ENCODE measurements at regions not wholly inside any gene's neighbourhood (a gene's known extent, or its start where the extent isn't known, plus 50 kb on each side); places are given as distances from the start of the nearest gene placed in this dataset.

DNA sequence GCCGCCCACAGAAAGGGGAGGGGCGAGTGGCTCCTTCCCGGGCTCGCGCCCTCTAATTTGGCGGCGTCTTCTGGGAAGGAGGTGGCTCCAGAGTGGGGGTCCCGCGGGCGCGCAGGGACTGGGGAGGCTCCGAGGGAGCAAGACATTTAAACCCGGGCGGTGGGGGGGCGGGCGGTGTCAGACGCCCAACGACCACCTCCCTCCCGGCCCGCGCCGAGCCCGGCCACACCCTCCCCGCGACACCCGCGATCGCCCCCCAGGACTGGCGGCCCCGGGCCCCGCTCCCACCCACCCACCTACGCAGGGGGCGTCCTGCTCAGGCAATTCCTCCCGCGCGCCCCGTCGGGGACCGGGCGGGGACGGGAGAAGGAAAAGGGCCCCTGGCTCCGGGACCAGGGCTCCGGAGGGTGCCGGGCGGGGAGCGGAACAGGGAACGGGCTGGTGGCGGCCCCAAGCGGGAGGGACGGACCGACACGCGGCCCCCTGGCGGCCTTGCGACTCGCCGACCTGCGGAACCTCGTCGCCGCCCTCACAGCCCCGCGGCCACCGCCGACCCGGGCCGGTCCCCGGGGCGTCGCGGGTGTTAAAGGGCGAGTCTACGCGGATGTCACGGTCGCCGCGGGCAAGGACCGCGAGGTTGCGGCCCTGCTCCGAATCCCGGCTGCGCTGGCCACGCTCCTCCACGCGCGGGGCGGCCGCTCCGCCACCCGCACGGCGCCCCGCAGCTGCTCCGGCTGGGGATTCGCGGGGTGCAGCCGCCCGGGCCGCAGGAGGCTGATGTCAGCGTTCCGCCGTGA, 94.0 kb upstream of the FMN2 start:
- BruUV-seq (replicated peaks), result no TSS peak
- DNase-seq (ENCODE audit: low read depth, low spot score), result no peak
- ChIA-PET CTCF (no interaction called here), POLR2A (no interaction called here)
- TF ChIP-seq, protein P1, sequence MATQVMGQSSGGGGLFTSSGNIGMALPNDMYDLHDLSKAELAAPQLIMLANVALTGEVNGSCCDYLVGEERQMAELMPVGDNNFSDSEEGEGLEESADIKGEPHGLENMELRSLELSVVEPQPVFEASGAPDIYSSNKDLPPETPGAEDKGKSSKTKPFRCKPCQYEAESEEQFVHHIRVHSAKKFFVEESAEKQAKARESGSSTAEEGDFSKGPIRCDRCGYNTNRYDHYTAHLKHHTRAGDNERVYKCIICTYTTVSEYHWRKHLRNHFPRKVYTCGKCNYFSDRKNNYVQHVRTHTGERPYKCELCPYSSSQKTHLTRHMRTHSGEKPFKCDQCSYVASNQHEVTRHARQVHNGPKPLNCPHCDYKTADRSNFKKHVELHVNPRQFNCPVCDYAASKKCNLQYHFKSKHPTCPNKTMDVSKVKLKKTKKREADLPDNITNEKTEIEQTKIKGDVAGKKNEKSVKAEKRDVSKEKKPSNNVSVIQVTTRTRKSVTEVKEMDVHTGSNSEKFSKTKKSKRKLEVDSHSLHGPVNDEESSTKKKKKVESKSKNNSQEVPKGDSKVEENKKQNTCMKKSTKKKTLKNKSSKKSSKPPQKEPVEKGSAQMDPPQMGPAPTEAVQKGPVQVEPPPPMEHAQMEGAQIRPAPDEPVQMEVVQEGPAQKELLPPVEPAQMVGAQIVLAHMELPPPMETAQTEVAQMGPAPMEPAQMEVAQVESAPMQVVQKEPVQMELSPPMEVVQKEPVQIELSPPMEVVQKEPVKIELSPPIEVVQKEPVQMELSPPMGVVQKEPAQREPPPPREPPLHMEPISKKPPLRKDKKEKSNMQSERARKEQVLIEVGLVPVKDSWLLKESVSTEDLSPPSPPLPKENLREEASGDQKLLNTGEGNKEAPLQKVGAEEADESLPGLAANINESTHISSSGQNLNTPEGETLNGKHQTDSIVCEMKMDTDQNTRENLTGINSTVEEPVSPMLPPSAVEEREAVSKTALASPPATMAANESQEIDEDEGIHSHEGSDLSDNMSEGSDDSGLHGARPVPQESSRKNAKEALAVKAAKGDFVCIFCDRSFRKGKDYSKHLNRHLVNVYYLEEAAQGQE (IDR thresholded peaks at IDR 0.05; ENCODE audit: insufficient read depth in 1 of 2, low read depth in 2 of 2, low read length in 1 of 2), result no peak
- TF ChIP-seq, protein P2, sequence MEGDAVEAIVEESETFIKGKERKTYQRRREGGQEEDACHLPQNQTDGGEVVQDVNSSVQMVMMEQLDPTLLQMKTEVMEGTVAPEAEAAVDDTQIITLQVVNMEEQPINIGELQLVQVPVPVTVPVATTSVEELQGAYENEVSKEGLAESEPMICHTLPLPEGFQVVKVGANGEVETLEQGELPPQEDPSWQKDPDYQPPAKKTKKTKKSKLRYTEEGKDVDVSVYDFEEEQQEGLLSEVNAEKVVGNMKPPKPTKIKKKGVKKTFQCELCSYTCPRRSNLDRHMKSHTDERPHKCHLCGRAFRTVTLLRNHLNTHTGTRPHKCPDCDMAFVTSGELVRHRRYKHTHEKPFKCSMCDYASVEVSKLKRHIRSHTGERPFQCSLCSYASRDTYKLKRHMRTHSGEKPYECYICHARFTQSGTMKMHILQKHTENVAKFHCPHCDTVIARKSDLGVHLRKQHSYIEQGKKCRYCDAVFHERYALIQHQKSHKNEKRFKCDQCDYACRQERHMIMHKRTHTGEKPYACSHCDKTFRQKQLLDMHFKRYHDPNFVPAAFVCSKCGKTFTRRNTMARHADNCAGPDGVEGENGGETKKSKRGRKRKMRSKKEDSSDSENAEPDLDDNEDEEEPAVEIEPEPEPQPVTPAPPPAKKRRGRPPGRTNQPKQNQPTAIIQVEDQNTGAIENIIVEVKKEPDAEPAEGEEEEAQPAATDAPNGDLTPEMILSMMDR (IDR thresholded peaks at IDR 0.05), result peak; percentile 27; the same call in 1 of the 2 replicates
- TF ChIP-seq POLR2AphosphoS5 (IDR thresholded peaks at IDR 0.05; ENCODE audit: low read depth, low read length) (no peak), TCF7L2 (IDR thresholded peaks at IDR 0.05; ENCODE audit: low read depth, low read length) (no peak), SIN3A (IDR thresholded peaks at IDR 0.05; ENCODE audit: borderline replicate concordance, insufficient read depth, low read depth, low read length) (no peak)
- in situ Hi-C loops (cut with HindIII; ENCODE audit: low pct_unique_long_range_greater_than_20kb, low sequenced_read_pairs) (no loop called here), intact Hi-C loops (cut with micrococcal nuclease; ENCODE audit: unreplicated experiment) (no loop called here)
- Histone ChIP-seq H3K4me3 (ENCODE audit: low read depth in 2 of 2, low read length in 2 of 2) (peak overlapping the region in 1 of 2 experiments; percentile 29; a peak in 1 of 4 replicates), H3K27ac (ENCODE audit: low read length) (no peak overlapping the region), H3K4me1 (ENCODE audit: control insufficient read depth, insufficient read depth, low read length) (no peaks in the 10 kb centered on the region), H3K9me3 (ENCODE audit: control insufficient read depth, insufficient read depth, low read depth, low read length) (no peaks in the 10 kb centered on the region), H3K36me3 (ENCODE audit: control insufficient read depth, insufficient read depth, low read length) (no peaks in the 10 kb centered on the region), H3K27me3 (ENCODE audit: control insufficient read depth, insufficient read depth, low read length) (peaks cover 2% of the 10 kb centered on the region; the same call in 1 of the 2 replicates)
- peak; percentile 51; the same call in 1 of the 2 replicates for ATAC-seq

DNA sequence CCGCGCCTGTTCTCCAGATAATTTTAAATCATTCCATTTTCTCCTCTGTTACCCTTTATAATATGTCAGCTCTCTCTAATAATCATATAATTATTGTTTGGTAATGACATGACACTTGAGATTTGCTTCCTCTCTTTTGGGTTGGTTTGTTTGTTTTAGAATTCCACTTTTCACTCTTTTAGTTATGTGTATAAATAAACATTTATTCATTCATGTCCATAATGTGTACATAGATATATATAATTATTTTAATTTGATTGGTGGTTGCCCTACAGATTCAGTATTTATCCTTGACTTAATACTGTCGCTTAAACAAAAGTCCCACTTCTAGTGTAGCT, 93.4 kb upstream of the FMN2 start:
- TF ChIP-seq POLR2AphosphoS5 (IDR thresholded peaks at IDR 0.05; ENCODE audit: low read depth, low read length), result no peak
- TF ChIP-seq, protein P1 (IDR thresholded peaks at IDR 0.05; ENCODE audit: insufficient read depth in 1 of 2, low read depth in 2 of 2, low read length in 1 of 2), result no peak
- TF ChIP-seq, protein P2 (IDR thresholded peaks at IDR 0.05), result no peak
- no peak for TF ChIP-seq SIN3A (IDR thresholded peaks at IDR 0.05; ENCODE audit: borderline replicate concordance, insufficient read depth, low read depth, low read length)
- TF ChIP-seq TCF7L2 (IDR thresholded peaks at IDR 0.05; ENCODE audit: low read depth, low read length), result no peak
- intact Hi-C loops (cut with micrococcal nuclease; ENCODE audit: unreplicated experiment), result no loop called here
- Histone ChIP-seq H3K4me1 (ENCODE audit: control insufficient read depth, insufficient read depth, low read length) (no peaks in the 10 kb centered on the region), H3K9me3 (ENCODE audit: control insufficient read depth, insufficient read depth, low read depth, low read length) (no peaks in the 10 kb centered on the region), H3K36me3 (ENCODE audit: control insufficient read depth, insufficient read depth, low read length) (no peaks in the 10 kb centered on the region), H3K4me3 (ENCODE audit: low read depth in 2 of 2, low read length in 2 of 2) (peak overlapping the region in 1 of 2 experiments; percentile 29; a peak in 1 of 4 replicates), H3K27me3 (ENCODE audit: control insufficient read depth, insufficient read depth, low read length) (peaks cover 2% of the 10 kb centered on the region; the same call in 1 of the 2 replicates), H3K27ac (ENCODE audit: low read length) (no peak overlapping the region)
- POLR2A ChIA-PET, result no interaction called here
- no TSS peak for BruUV-seq (replicated peaks)
- in situ Hi-C loops (cut with HindIII; ENCODE audit: low pct_unique_long_range_greater_than_20kb, low sequenced_read_pairs), result no loop called here
- no peak for DNase-seq (ENCODE audit: low read depth, low spot score)
- no peak for ATAC-seq
- CTCF ChIA-PET, result no interaction called here
